Cardiac fibroblast (primary cell): ENCODE measurements at regions not wholly inside any gene's neighbourhood (a gene's known extent, or its start where the extent isn't known, plus 50 kb on each side); places are given as distances from the start of the nearest gene placed in this dataset.

Source experiments
- DNase-seq, 2 donors: peaks; one replicate each; pipeline versions ENCODE4 v3.0.0 to v3.0.0-alpha.2; 2010; ENCODE audit warnings: low read depth in 2 of 2
- H3K4me3 ChIP-seq, 2 donors: replicated peaks in 1 of 2; 1 replicate in 1 of 2; 2 replicates in 1 of 2; pipeline ENCODE4 v1.5.1; 2011; ENCODE audit warnings: low read depth in 2 of 2, low read length in 2 of 2, mild to moderate bottlenecking in 2 of 2, moderate library complexity in 1 of 2
- TF ChIP-seq, protein P1 (sequence below): IDR thresholded peaks from one replicate; pipeline ENCODE4 v1.5.1; 2011; ENCODE audit warnings: low read depth, mild to moderate bottlenecking, low read length, inconsistent platforms

- DNase-seq: peak in 1 of 2 donors; percentile 13
- TF ChIP-seq, protein P1, sequence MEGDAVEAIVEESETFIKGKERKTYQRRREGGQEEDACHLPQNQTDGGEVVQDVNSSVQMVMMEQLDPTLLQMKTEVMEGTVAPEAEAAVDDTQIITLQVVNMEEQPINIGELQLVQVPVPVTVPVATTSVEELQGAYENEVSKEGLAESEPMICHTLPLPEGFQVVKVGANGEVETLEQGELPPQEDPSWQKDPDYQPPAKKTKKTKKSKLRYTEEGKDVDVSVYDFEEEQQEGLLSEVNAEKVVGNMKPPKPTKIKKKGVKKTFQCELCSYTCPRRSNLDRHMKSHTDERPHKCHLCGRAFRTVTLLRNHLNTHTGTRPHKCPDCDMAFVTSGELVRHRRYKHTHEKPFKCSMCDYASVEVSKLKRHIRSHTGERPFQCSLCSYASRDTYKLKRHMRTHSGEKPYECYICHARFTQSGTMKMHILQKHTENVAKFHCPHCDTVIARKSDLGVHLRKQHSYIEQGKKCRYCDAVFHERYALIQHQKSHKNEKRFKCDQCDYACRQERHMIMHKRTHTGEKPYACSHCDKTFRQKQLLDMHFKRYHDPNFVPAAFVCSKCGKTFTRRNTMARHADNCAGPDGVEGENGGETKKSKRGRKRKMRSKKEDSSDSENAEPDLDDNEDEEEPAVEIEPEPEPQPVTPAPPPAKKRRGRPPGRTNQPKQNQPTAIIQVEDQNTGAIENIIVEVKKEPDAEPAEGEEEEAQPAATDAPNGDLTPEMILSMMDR: no peak
- no peak overlapping the region for H3K4me3 ChIP-seq
Measured at GRCh38 chr21:28154121-28154520, 838.6 kb downstream of the LTN1 start.

DNA sequence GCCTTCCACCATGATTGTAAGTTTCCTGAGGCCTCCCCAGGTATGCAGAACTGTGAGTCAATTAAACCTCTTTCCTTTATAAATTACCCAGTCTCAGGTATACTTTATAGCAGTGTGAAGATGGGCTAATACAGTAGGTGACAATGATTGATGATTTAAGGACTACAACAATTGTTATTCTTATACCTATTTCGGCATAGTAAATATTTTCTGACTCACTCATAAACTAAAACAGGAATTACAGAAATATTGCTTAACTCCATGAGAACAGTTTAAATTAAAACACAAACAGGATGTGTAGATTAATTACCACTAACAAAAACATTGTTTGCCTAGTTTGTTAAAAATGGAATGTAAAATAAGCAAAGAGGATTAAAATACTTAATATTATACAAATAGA, 839.9 kb downstream of the LTN1 start:
- DNase-seq: peak in 1 of 2 donors; percentile 9
- no peak overlapping the region for H3K4me3 ChIP-seq
- TF ChIP-seq, protein P1: no peak

- TF ChIP-seq, protein P1: no peak
- no peak for DNase-seq
- no peak overlapping the region for H3K4me3 ChIP-seq
Measured at GRCh38 chr21:28151758-28152157, 840.9 kb downstream of the LTN1 start.

GRCh38 chr21:28150778-28151177, 841.9 kb downstream of the LTN1 start:
- no peak for DNase-seq
- no peak overlapping the region for H3K4me3 ChIP-seq
- TF ChIP-seq, protein P1: no peak

DNA sequence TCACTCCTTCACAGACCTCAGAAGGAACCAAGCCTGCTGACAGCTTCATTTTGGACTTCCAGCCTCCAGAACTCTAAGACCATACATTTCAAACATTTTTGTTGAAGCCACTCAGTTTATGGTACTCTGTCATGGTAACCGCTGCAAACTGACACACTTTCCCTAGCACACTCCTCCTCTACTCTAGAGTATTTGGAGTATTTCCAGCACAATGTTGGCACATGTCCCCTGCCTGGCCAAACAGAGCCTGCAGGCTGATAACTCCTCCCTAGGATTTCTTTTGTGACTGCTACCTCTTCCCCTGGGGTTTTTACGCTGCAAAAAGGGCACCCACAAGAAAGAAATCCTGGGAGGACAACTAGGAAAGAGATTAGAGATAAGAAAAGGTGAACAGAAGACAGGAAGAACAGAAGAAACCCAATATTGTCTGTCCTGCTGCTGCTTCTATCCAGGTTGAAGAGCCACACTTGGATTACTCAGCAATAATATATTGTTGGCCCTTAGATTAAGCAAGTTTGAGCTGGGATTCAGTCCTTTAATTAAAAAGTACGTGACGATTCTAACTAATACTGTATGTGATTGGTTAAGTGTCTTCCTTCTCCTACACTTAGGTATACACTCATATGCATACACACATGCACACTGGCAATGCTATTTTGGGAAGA, 844.1 kb downstream of the LTN1 start:
- no peak overlapping the region for H3K4me3 ChIP-seq
- peak; percentile 31 to 72 for DNase-seq
- TF ChIP-seq, protein P1: no peak

DNA sequence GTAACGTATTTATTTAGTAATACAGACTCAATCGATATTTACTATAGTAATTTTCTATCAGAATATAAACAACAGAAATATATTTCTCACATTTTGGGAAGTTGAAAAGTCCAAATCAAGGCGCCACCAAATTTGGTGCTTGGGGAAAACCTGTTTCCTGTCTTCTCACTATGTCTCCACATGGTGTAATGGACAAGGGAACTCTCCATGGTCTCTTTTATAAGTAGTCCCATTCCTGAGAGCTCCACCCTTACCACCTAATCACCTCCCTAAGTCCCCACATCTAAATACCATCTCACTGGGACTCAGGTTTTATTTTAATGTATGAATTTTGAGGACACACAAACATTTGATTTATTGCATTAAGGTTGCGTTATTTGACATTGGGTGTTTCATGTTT, 848.0 kb downstream of the LTN1 start:
- no peak overlapping the region for H3K4me3 ChIP-seq
- TF ChIP-seq, protein P1: no peak
- DNase-seq: no peak

- no peak overlapping the region for H3K4me3 ChIP-seq
- DNase-seq: no peak
- TF ChIP-seq, protein P1: no peak
Measured at GRCh38 chr21:28144089-28144488, 848.6 kb downstream of the LTN1 start.
